ENCODE measurements at regions not wholly inside any gene's neighbourhood (a gene's known extent, or its start where the extent isn't known, plus 50 kb on each side); places are given as distances from the start of the nearest gene placed in this dataset.

- Histone ChIP-seq H3K9ac (replicated peaks; ENCODE audit: extremely low read depth, insufficient read depth, low read length) (no peak overlapping the region), H3K27me3 (ENCODE audit: control insufficient read depth in 2 of 2, insufficient read depth in 2 of 2, low read length in 2 of 2) (no peaks in the 10 kb centered on the region), H3K9me3 (replicated peaks; ENCODE audit: control insufficient read depth, insufficient read depth, low read length) (no peaks in the 10 kb centered on the region), H3K4me2 (ENCODE audit: insufficient read depth, low read length) (no peak overlapping the region), H3K4me3 (replicated peaks in 1 of 3; ENCODE audit: insufficient read depth in 1 of 3, low read depth in 1 of 3, low read length in 3 of 3) (no peak overlapping the region), H3K4me1 (ENCODE audit: control insufficient read depth, extremely low read depth, insufficient read depth, low read length) (no peaks in the 10 kb centered on the region), H2AFZ (ENCODE audit: low read depth, low read length) (no peak overlapping the region), H3K36me3 (ENCODE audit: control insufficient read depth in 2 of 2, extremely low read depth in 1 of 2, insufficient read depth in 2 of 2, low read length in 2 of 2) (no peaks in the 10 kb centered on the region), H3K79me2 (ENCODE audit: control insufficient read depth, insufficient read depth, low read length) (no peaks in the 10 kb centered on the region), H4K20me1 (replicated peaks; ENCODE audit: control insufficient read depth, extremely low read depth, insufficient read depth, low read length) (no peaks in the 10 kb centered on the region), H3K27ac (ENCODE audit: insufficient read depth, low read depth, low read length) (no peak overlapping the region), H3K9me1 (replicated peaks; ENCODE audit: control insufficient read depth, extremely low read depth, insufficient read depth, low read length) (no peaks in the 10 kb centered on the region)
- TF ChIP-seq, protein P1, sequence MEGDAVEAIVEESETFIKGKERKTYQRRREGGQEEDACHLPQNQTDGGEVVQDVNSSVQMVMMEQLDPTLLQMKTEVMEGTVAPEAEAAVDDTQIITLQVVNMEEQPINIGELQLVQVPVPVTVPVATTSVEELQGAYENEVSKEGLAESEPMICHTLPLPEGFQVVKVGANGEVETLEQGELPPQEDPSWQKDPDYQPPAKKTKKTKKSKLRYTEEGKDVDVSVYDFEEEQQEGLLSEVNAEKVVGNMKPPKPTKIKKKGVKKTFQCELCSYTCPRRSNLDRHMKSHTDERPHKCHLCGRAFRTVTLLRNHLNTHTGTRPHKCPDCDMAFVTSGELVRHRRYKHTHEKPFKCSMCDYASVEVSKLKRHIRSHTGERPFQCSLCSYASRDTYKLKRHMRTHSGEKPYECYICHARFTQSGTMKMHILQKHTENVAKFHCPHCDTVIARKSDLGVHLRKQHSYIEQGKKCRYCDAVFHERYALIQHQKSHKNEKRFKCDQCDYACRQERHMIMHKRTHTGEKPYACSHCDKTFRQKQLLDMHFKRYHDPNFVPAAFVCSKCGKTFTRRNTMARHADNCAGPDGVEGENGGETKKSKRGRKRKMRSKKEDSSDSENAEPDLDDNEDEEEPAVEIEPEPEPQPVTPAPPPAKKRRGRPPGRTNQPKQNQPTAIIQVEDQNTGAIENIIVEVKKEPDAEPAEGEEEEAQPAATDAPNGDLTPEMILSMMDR (IDR thresholded peaks at IDR 0.05; ENCODE audit: extremely low read depth in 1 of 2, insufficient read depth in 1 of 2, low read depth in 1 of 2, low read length in 2 of 2), result no peak
- TF ChIP-seq, protein P2, sequence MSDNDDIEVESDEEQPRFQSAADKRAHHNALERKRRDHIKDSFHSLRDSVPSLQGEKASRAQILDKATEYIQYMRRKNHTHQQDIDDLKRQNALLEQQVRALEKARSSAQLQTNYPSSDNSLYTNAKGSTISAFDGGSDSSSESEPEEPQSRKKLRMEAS (IDR thresholded peaks at IDR 0.05; ENCODE audit: insufficient read depth, insufficient read length), result no peak
- TF ChIP-seq JUN (IDR thresholded peaks at IDR 0.05; ENCODE audit: borderline replicate concordance, insufficient read depth, insufficient read length, low read depth), result no peak
- no peak for TF ChIP-seq MYC (IDR thresholded peaks at IDR 0.05; ENCODE audit: low read depth, low read length)
- TF ChIP-seq GATA2 (IDR thresholded peaks at IDR 0.05; ENCODE audit: insufficient read depth, insufficient read length, low read depth, low read length), result no peak
- no peak for TF ChIP-seq POLR2A (IDR thresholded peaks at IDR 0.05; ENCODE audit: low read depth, low read length)
- TF ChIP-seq FOS (IDR thresholded peaks at IDR 0.05; ENCODE audit: borderline replicate concordance, insufficient read depth, low read length), result no peak
- no peak for TF ChIP-seq EZH2 (IDR thresholded peaks at IDR 0.05; ENCODE audit: borderline replicate concordance, low read depth, low read length, severe bottlenecking)
- TF ChIP-seq POLR2AphosphoS5 (IDR thresholded peaks at IDR 0.05; ENCODE audit: insufficient read depth, low read depth, low read length), result no peak
- DNase-seq (ENCODE audit: low read depth, low spot score) (no peak), FAIRE-seq (no peak)
- intact Hi-C loops (cut with micrococcal nuclease), result no loop called here
- CTCF ChIA-PET, result no interaction called here
- BruUV-seq (replicated peaks), result no TSS peak
- POLR2A ChIA-PET, result no interaction called here
- dilution Hi-C loops (cut with MboI; ENCODE audit: extremely low pct_ligation_motif_present, low sequenced_read_pairs), result loop anchor here (25.0 kb wide), 1 partner anchor 212 kb away; no protein-coding TSS in a partner anchor
Observed at GRCh38 chr2:9150568-9150900, 56.1 kb upstream of the ASAP2 start.
